NCI-H146 (cell line): ENCODE measurements at regions not wholly inside any gene's neighbourhood (a gene's known extent, or its start where the extent isn't known, plus 50 kb on each side); places are given as distances from the start of the nearest gene placed in this dataset.

Source experiments
- DNase-seq: peaks from one replicate; lab custom pipeline; 2025; lab: John Stamatoyannopoulos, UW

GRCh38 chr16:49127103-49127502, 154.5 kb downstream of the CBLN1 start:
- DNase-seq: no peak

DNA sequence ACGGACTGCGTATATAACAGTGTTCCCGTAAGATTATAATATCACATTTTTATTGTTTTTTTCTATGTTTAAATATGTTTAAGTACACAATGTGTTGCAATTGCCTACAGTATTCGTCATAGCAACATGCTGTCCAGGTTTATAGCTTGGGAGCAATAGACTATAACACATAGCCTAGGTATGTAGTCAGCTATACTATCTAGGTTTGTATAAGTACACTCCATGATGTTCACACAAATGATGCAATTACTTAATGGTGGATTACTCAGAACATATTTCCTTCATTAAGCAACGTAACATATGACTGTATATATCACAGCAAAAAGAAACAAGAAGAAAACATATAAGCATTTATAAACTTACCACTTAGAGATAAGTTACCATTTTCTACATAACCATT, 160.0 kb downstream of the CBLN1 start:
- DNase-seq: no peak

GRCh38 chr16:49120631-49121030, 161.0 kb downstream of the CBLN1 start:
- no peak for DNase-seq

DNA sequence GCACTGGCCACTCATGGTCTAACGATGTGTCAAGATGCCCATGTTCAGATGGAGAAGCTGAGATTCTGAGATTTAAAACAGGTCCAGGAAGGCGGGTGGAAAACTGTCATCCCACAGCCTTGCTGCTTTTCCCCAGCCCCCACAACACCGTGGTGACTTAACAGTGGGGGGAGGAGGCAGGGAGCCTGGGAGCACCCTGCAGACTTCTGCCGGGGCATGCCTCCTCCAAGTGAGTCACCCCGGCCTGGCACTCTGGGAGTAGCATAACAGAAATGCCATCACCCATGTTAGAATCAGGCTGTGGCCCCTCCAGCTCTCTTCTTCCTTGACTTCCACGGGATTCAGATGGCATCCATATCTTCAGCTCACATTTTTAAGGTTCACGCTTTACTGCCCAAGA, 164.8 kb downstream of the CBLN1 start:
- no peak for DNase-seq

DNA sequence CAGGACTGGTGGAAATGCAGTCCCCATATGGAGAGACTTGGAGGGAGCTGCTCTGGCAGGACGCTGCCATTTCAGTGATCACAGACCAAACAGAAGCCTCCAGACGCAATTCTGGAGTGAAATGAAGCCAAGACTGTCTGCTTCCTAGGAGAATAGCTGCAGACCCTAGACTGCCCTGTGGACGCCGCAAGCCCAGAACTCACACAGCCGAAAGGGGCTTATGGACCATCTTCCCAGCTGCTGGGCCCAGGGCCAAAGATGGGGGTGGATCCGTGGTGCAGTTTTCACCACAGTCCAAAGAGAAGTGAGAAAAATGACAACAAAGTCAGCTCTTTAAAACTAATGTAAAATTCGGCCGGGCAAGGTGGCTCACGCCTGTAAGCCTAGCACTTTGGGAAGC, 165.7 kb downstream of the CBLN1 start:
- no peak for DNase-seq

GRCh38 chr16:49112754-49113153, 168.9 kb downstream of the CBLN1 start:
- no peak for DNase-seq

DNA sequence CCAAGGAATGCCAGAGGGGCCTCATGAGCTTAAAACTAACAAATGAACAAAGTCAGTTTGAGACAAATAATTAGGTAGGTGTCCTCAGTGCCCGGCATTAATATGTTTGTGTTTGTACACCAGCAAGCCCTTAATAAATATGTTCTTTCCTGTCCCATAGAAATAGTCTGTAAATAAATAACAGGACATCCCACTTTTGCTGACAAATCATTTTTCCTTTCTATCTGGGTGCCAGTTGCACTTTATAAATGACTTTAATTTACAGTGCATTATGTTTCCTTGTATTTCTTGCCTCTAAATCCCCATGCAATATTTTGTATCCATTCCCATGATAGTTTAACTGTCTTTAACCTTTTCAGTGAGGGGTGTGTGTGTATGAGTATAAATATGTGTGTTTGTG, 170.3 kb downstream of the CBLN1 start:
- DNase-seq: no peak

GRCh38 chr16:49108611-49109010, 173.0 kb downstream of the CBLN1 start:
- no peak for DNase-seq

DNA sequence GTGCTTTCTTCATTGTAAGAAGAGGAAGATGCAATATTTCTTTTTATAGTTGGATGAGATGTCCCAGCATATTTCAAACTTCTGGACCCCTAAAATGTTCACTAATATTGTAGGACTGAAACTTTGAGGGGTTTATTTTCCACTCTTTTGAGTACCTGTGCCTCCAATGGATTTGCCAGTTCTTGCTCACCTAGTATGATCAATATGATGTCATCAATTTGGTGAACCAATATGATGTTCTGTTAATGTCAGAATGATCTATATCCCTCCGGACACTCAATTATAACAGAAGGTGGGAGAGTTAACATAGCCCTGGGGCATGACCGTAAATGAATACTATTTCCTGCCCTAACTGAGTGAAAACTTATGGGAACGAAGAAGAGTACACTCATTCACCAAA, 178.3 kb downstream of the CBLN1 start:
- DNase-seq: no peak

- DNase-seq: no peak
Measured at GRCh38 chr16:49101997-49102396, 179.6 kb downstream of the CBLN1 start.

DNA sequence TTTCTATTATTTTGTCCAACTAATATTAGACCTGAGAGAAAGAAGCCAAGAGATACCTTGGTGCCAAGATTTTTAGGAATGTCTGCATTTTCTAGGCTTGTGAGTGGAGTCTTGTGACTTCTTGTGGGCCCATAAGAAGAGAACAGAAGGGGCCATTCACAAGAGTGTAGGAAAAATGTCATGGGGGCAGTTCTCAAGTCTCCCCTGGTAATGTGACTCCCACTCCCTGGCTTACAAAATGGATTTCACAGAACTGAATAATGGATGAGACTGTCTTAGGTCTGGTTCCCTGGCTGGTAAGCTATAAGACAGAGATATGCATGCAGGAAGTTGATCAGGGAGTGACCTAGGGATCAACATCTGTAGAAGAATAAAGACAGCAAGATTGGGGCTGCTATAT, 181.3 kb downstream of the CBLN1 start:
- no peak for DNase-seq

DNA sequence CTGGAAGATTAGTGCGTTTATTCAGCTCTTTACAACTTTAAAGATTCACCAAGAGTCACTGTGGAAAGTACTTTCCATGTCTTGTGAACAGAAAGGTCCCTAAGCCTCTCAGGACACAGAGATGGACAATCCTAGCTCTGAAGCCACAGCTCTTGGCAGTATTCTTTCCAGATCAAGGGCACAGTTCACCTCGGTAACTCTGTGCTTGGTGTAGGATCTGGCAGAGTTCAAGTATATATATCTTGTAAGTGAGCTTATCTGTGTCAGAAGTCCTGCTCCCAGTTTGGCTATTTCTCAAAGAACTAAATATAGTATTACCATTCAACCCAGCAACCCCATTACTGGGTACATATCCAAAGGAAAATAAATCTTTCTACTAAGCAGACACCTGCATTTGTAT, 183.7 kb downstream of the CBLN1 start:
- DNase-seq: no peak

DNA sequence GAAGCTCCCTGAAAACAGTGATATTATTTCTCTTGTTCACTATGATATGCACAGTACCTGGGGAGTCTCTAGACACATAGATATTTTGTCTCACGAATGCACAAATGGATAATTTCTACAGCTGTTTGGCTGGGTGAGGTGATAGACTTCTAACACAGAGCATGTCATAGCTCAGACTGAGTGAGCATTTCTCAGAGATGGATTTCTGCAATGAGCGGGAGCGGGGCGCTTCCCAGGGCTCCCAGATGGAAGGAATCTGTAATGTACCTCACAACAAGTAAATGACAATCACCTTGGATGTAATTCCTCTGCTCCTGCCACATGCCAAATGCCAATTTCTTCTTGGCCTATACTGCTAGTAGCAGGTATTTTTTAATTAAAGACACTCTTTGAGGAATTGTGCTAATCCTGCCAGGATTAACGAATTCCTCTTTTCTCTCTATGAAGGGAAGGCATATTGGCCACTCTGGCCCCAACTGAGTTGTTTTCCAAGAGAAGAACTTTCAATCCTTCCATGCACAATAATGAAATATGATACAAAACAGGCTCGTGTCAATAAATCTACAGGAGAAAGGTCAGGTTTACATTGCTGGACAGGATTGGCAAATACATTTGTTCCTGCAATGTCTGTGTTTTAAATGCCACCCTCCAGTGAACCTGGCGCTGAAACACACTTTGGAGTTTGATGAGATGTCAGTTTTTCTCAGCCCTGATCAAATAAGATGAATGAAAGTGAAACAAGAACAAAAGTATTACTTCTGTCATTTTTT, 185.3 kb downstream of the CBLN1 start:
- DNase-seq: no peak

- DNase-seq: no peak
Measured at GRCh38 chr16:49095539-49095938, 186.1 kb downstream of the CBLN1 start.

- no peak for DNase-seq
Measured at GRCh38 chr16:49094471-49094870, 187.2 kb downstream of the CBLN1 start.

DNA sequence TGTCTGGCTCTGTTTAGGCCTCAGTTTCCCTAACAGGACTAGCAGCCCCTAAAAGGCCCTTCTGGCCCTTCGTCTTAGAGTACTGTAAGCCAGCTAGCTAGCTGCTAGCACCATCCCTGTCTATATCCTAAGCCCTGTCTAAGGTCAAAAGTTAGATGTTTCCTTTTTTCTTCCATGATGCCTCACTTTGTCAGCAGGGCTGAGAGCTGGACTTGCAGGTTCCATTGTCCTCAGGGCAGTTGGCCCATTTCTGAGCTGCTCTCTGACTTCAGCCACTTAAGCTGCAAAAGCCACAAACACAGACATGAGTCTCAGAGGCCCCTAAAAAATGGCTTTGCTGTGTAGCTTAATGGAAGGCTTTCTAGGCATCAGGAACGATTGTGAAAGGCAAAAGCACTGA, 187.7 kb downstream of the CBLN1 start:
- DNase-seq: no peak

DNA sequence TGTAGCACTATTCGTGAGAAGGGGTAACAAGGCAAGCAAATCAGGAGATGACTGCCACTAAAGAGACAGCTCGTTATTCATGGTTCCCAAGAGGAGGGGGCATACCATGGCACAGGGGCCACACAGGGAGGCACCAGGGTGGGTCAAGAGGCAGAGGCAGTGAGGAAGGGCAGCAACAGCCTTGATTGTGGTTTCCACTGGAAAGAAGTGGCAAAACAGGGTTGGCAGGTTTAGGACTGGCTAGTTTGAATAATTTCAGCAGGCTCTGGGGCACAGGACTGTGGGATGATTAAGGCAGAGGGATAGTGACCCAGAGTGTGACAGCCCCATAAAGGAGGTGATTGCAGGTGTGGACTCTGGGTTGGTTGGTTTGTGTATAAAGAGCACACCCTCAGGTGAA, 188.9 kb downstream of the CBLN1 start:
- no peak for DNase-seq

- DNase-seq: no peak
Measured at GRCh38 chr16:49089533-49089932, 192.1 kb downstream of the CBLN1 start.

DNA sequence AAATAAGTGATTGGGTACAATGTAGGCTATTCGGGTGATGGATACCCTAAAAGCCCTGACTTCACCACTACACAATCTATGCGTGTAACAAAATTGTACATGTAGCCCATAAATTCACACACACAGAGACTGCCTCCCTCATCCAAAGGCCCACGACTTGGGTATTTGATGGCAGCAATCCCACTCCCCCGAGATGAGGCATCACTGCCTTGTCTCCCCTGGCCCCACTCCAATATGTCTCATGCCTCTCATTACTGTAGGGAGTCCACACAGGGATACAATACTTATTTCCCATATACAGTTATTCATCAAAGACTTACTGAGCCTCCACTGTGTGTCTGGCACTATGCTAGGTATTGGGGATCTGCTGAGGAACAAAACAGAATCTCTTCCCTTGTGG, 192.6 kb downstream of the CBLN1 start:
- DNase-seq: no peak

DNA sequence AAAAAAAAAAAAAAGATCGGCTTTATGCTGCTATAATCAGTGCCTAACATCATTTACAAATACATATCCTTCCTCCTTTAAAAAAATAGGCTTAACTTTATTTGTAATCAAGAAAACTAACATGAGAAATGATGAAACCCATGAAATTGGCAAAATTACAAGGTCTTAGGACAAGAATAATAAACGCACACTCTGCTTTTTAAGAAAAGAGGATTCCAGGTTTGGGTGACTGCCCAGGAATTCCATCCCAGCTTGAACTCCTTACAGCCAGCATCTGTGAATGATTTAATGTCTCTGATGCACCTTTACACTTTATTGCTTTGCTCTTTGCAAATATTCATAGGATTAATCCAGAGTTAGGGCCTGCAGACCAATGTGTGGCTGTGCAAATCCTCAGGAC, 196.0 kb downstream of the CBLN1 start:
- no peak for DNase-seq

- DNase-seq: no peak
Measured at GRCh38 chr16:49084628-49085390, 196.8 kb downstream of the CBLN1 start.

DNA sequence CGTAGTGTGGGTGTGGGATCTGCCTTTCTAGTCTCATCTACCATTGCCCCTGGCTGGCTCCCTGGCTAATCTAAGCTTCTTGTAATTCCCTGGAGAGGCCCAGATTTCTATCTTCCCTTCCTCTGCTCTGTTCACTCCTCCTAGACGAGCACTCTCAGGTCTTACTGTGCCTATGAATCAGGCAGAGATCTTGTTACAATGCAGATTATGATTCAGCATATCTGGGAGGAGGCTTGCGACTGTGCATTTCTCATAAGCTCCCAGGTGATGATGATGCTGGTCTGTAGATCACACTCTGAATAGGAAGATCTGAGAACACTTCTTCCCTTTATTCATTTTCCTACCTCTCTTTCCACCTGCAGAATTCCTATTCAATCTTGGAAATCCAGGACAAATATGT, 200.1 kb downstream of the CBLN1 start:
- DNase-seq: no peak

DNA sequence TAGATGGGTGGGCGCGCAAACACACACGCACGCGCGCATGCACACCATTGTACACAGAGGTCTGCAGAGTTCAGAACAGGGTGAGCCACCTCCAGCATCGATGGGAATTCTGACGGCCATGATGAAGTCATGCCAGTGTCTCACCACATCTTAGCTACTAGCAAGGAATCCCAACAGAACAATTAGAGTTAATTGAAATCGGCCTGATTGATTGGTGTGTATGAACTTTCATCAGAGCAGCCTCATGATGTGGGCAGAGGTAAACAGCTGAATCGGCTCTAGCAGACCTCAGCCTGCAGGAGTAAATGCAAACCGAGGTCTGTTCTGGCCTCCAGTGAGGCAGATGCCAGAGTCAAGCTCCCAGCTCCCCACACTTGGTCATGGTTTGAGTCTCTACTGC, 200.6 kb downstream of the CBLN1 start:
- DNase-seq: no peak

DNA sequence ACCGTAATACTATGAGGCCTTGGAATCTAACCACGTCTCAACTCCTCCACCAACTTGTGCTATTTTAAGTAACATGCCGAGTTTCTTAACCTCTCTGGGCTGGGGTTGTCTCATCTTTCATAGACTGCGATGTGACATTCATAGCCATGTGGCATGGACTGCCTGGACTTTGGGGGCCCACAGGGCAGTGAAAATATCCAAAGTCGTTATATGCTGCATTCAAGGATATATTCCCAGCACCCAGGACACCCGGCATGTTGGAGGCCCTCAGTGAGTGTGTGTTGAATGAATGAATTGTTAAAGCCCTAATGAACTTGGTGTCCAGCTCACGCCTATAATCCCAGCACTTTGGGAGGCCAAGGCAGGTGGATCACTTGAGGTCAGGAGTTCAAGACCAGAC, 203.1 kb downstream of the CBLN1 start:
- no peak for DNase-seq
